ENCODE measurements at regions not wholly inside any gene's neighbourhood (a gene's known extent, or its start where the extent isn't known, plus 50 kb on each side); places are given as distances from the start of the nearest gene placed in this dataset.

DNA sequence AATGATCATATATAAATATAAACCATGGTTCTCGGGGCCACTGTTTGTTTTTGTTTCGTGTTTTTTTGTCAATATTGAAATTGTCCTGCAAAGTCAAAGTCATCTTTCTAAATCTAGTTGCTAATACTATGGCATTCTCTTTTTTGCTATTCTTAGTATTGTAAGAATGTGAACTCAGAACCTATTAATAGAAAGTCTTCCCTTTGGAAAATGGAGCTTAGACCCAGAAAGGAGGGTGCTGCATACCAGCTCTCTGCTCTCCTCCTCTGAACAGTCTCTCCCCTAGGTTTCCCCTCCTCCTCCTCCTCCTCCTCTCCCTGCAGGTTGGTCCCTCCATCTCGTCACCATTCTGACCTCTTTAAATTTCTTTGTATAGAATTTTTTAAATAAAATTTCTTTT is 150.4 kb upstream of the CCN2 start:
- no TSS peak for BruUV-seq (replicated peaks)
- intact Hi-C loops (cut with micrococcal nuclease) = no loop called here
- no peaks in the 10 kb centered on the region for H3K9me3 ChIP-seq (ENCODE audit: control insufficient read depth in 1 of 2, insufficient read depth in 1 of 2, low read depth in 1 of 2, low read length in 2 of 2)

DNA sequence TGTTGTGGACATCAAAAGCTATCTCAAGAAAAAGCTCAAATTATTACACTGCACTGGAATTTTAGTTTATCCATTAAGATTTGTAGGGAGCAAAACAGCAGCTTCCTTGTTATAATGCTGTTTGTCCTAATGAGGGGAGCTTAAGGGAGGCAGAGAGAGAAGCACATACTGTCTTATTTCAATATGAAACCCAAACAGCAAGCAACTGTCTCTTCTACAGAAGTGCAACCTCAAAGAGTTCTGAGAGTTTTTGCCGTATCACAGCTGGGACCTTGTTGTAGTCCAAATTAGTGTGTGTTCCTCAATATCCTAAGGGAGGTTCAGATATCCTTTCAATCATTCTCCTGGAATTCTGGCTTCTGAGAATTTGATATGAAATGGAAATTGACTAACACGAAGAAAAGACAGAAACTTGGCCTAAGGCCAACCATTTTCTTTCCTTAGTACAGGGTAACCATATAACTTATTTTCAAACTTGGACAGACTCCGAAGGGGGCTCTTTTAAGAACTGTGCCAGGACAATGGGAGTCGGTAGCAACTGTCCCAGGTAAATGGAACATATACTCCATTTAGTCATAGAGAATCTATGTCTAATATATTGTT is 149.3 kb upstream of the CCN2 start:
- Histone ChIP-seq H3K4me2 (ENCODE audit: low read length) (no peak overlapping the region), H3K4me1 (ENCODE audit: control insufficient read depth in 1 of 2, insufficient read depth in 2 of 2, low read length in 2 of 2) (no peaks in the 10 kb centered on the region), H3K36me3 (ENCODE audit: control insufficient read depth in 1 of 2, insufficient read depth in 2 of 2, low read length in 2 of 2) (no peaks in the 10 kb centered on the region), H3K9me2 (ENCODE audit: insufficient read depth) (no peaks in the 10 kb centered on the region), H3K9me3 (ENCODE audit: control insufficient read depth in 1 of 2, insufficient read depth in 1 of 2, low read depth in 1 of 2, low read length in 2 of 2) (no peaks in the 10 kb centered on the region), H3K9ac (ENCODE audit: low read length) (no peak overlapping the region), H3K27me3 (ENCODE audit: insufficient read depth, low read length) (no peaks in the 10 kb centered on the region), H4K20me1 (ENCODE audit: insufficient read depth) (no peaks in the 10 kb centered on the region), H3K27ac (ENCODE audit: low read depth, low read length) (no peak overlapping the region), H3K4me3 (replicated peaks in 1 of 2; ENCODE audit: low read depth in 1 of 2, low read length in 2 of 2) (no peak overlapping the region), H2AFZ (ENCODE audit: low read depth, low read length, poor library complexity, severe bottlenecking) (no peak overlapping the region), H3K79me2 (ENCODE audit: insufficient read depth, low read length) (no peaks in the 10 kb centered on the region)
- CTCF ChIA-PET = no interaction called here
- RAD21 ChIA-PET (ENCODE audit: low non-redundant PET in 1 of 2, low total read pairs in 2 of 2, uncharacterized antibody in 2 of 2, unreplicated experiment in 2 of 2) = no interaction called here
- intact Hi-C loops (cut with micrococcal nuclease) = no loop called here
- TF ChIP-seq EZH2 (IDR thresholded peaks at IDR 0.05) = no peak
- TF ChIP-seq, protein P1, sequence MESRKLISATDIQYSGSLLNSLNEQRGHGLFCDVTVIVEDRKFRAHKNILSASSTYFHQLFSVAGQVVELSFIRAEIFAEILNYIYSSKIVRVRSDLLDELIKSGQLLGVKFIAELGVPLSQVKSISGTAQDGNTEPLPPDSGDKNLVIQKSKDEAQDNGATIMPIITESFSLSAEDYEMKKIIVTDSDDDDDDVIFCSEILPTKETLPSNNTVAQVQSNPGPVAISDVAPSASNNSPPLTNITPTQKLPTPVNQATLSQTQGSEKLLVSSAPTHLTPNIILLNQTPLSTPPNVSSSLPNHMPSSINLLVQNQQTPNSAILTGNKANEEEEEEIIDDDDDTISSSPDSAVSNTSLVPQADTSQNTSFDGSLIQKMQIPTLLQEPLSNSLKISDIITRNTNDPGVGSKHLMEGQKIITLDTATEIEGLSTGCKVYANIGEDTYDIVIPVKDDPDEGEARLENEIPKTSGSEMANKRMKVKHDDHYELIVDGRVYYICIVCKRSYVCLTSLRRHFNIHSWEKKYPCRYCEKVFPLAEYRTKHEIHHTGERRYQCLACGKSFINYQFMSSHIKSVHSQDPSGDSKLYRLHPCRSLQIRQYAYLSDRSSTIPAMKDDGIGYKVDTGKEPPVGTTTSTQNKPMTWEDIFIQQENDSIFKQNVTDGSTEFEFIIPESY (IDR thresholded peaks at IDR 0.05; ENCODE audit: extremely low read depth, insufficient replicate concordance, low read length) = no peak
- no TSS peak for BruUV-seq (replicated peaks)
- DNase-seq (ENCODE audit: low read depth, low spot score) (no peak), ATAC-seq (no peak)
- POLR2A ChIA-PET = interaction anchor here (1.5 kb wide), 1 partner anchor 149 kb away, joined by 6 read pairs; the partner anchor contains the start of gene CCN2

More for the DNA sequence above, 150.4 kb upstream of the CCN2 start:
- Histone ChIP-seq H3K4me2 (ENCODE audit: low read length) (no peak overlapping the region), H2AFZ (ENCODE audit: low read depth, low read length, poor library complexity, severe bottlenecking) (no peak overlapping the region), H3K27me3 (ENCODE audit: insufficient read depth, low read length) (no peaks in the 10 kb centered on the region), H3K27ac (ENCODE audit: low read depth, low read length) (no peak overlapping the region), H3K79me2 (ENCODE audit: insufficient read depth, low read length) (no peaks in the 10 kb centered on the region), H4K20me1 (ENCODE audit: insufficient read depth) (no peaks in the 10 kb centered on the region), H3K9ac (ENCODE audit: low read length) (no peak overlapping the region), H3K9me2 (ENCODE audit: insufficient read depth) (no peaks in the 10 kb centered on the region), H3K4me3 (replicated peaks in 1 of 2; ENCODE audit: low read depth in 1 of 2, low read length in 2 of 2) (no peak overlapping the region), H3K4me1 (ENCODE audit: control insufficient read depth in 1 of 2, insufficient read depth in 2 of 2, low read length in 2 of 2) (no peaks in the 10 kb centered on the region), H3K36me3 (ENCODE audit: control insufficient read depth in 1 of 2, insufficient read depth in 2 of 2, low read length in 2 of 2) (no peaks in the 10 kb centered on the region)
- RAD21 ChIA-PET (ENCODE audit: low non-redundant PET in 1 of 2, low total read pairs in 2 of 2, uncharacterized antibody in 2 of 2, unreplicated experiment in 2 of 2) = no interaction called here
- ATAC-seq = no peak
- CTCF ChIA-PET = no interaction called here
- TF ChIP-seq ZNF274 (IDR thresholded peaks at IDR 0.05; ENCODE audit: low read depth, low read length) = no peak
- no peak for TF ChIP-seq RAD21 (IDR thresholded peaks at IDR 0.05; ENCODE audit: low read depth)
- no peak for TF ChIP-seq SRF (IDR thresholded peaks at IDR 0.05; ENCODE audit: low read depth)
- no peak for TF ChIP-seq CEBPB (IDR thresholded peaks at IDR 0.05; ENCODE audit: low read depth)
- no peak for TF ChIP-seq ELF1 (IDR thresholded peaks at IDR 0.05; ENCODE audit: borderline replicate concordance, low read depth)
- TF ChIP-seq EGR1 (IDR thresholded peaks at IDR 0.05; ENCODE audit: low read depth) = no peak
- TF ChIP-seq, protein P2, sequence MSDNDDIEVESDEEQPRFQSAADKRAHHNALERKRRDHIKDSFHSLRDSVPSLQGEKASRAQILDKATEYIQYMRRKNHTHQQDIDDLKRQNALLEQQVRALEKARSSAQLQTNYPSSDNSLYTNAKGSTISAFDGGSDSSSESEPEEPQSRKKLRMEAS (IDR thresholded peaks at IDR 0.05) = no peak
- no peak for TF ChIP-seq EZH2phosphoT487 (IDR thresholded peaks at IDR 0.05; ENCODE audit: borderline replicate concordance)
- POLR2A ChIA-PET = no interaction called here
- no peak for DNase-seq (ENCODE audit: low read depth, low spot score)

Data from HCT116 (cell line).